ENCODE measurements at regions not wholly inside any gene's neighbourhood (a gene's known extent, or its start where the extent isn't known, plus 50 kb on each side); places are given as distances from the start of the nearest gene placed in this dataset.

GRCh38 chr9:19689328-19690101 is 99.3 kb downstream of the SLC24A2 start:
- WGBS: 89% methylated on average over 4 of the region's 4 CpGs
- no peak overlapping the region for H3K27ac ChIP-seq (ENCODE audit: low read depth, low read length)
- no peaks in the 10 kb centered on the region for H3K27me3 ChIP-seq (ENCODE audit: insufficient read depth, low read length)
- H3K4me3 ChIP-seq (ENCODE audit: low read length): no peak overlapping the region
- no peaks in the 10 kb centered on the region for H3K36me3 ChIP-seq (ENCODE audit: insufficient read depth, low read length)
- peaks cover 10% of the 10 kb centered on the region; the same call in 1 of the 2 replicates for H3K9me3 ChIP-seq (ENCODE audit: insufficient read depth, low read depth, low read length)
- H3K9ac ChIP-seq (ENCODE audit: low read depth, low read length): no peak overlapping the region
- no peaks in the 10 kb centered on the region for H3K4me1 ChIP-seq (ENCODE audit: insufficient read depth, low read length)

- Histone ChIP-seq H3K9ac (ENCODE audit: low read depth, low read length) (no peak overlapping the region), H3K27ac (ENCODE audit: low read depth, low read length) (no peak overlapping the region), H3K9me3 (ENCODE audit: insufficient read depth, low read depth, low read length) (peaks cover 10% of the 10 kb centered on the region; the same call in 1 of the 2 replicates), H3K4me3 (ENCODE audit: low read length) (no peak overlapping the region), H3K4me1 (ENCODE audit: insufficient read depth, low read length) (peaks cover 9% of the 10 kb centered on the region; the same call in 1 of the 2 replicates), H3K36me3 (ENCODE audit: insufficient read depth, low read length) (no peaks in the 10 kb centered on the region), H3K27me3 (ENCODE audit: insufficient read depth, low read length) (no peaks in the 10 kb centered on the region)
- 45% methylated on average over 2 of the region's 2 CpGs for WGBS
Measured at GRCh38 chr9:19683715-19684114, 105.1 kb downstream of the SLC24A2 start.

GRCh38 chr9:19682397-19682796 is 106.4 kb downstream of the SLC24A2 start:
- Histone ChIP-seq H3K9ac (ENCODE audit: low read depth, low read length) (no peak overlapping the region), H3K4me3 (ENCODE audit: low read length) (no peak overlapping the region), H3K4me1 (ENCODE audit: insufficient read depth, low read length) (peaks cover 9% of the 10 kb centered on the region; the same call in 1 of the 2 replicates), H3K27me3 (ENCODE audit: insufficient read depth, low read length) (no peaks in the 10 kb centered on the region), H3K27ac (ENCODE audit: low read depth, low read length) (no peak overlapping the region), H3K36me3 (ENCODE audit: insufficient read depth, low read length) (no peaks in the 10 kb centered on the region), H3K9me3 (ENCODE audit: insufficient read depth, low read depth, low read length) (peaks cover 10% of the 10 kb centered on the region; the same call in 1 of the 2 replicates)
- WGBS: 100% methylated on average over 1 of the region's 2 CpGs

- Histone ChIP-seq H3K9me3 (ENCODE audit: insufficient read depth, low read depth, low read length) (peaks cover 10% of the 10 kb centered on the region; the same call in 1 of the 2 replicates), H3K27me3 (ENCODE audit: insufficient read depth, low read length) (no peaks in the 10 kb centered on the region), H3K36me3 (ENCODE audit: insufficient read depth, low read length) (no peaks in the 10 kb centered on the region), H3K4me3 (ENCODE audit: low read length) (no peak overlapping the region), H3K9ac (ENCODE audit: low read depth, low read length) (no peak overlapping the region), H3K27ac (ENCODE audit: low read depth, low read length) (no peak overlapping the region), H3K4me1 (ENCODE audit: insufficient read depth, low read length) (peaks cover 9% of the 10 kb centered on the region; the same call in 1 of the 2 replicates)
- WGBS: 94% methylated on average over 3 of the region's 3 CpGs
Measured at GRCh38 chr9:19681846-19682245, 107.0 kb downstream of the SLC24A2 start.

- Histone ChIP-seq H3K9me3 (ENCODE audit: insufficient read depth, low read depth, low read length) (no peaks in the 10 kb centered on the region), H3K9ac (ENCODE audit: low read depth, low read length) (no peak overlapping the region), H3K4me3 (ENCODE audit: low read length) (no peak overlapping the region), H3K27me3 (ENCODE audit: insufficient read depth, low read length) (no peaks in the 10 kb centered on the region), H3K4me1 (ENCODE audit: insufficient read depth, low read length) (no peaks in the 10 kb centered on the region; the same call in 1 of the 2 replicates), H3K36me3 (ENCODE audit: insufficient read depth, low read length) (no peaks in the 10 kb centered on the region), H3K27ac (ENCODE audit: low read depth, low read length) (no peak overlapping the region)
- WGBS: 84% methylated on average over 5 of the region's 5 CpGs
Measured at GRCh38 chr9:19677924-19678323, 110.9 kb downstream of the SLC24A2 start.

- 96% methylated on average over 9 of the region's 9 CpGs for WGBS
Measured at GRCh38 chr9:19675492-19675891, 113.3 kb downstream of the SLC24A2 start.

GRCh38 chr9:19666575-19666974 is 122.3 kb downstream of the SLC24A2 start:
- H3K9me3 ChIP-seq (ENCODE audit: insufficient read depth, low read depth, low read length): no peaks in the 10 kb centered on the region
- H3K27ac ChIP-seq (ENCODE audit: low read depth, low read length): no peak overlapping the region
- H3K36me3 ChIP-seq (ENCODE audit: insufficient read depth, low read length): no peaks in the 10 kb centered on the region
- no peak overlapping the region for H3K9ac ChIP-seq (ENCODE audit: low read depth, low read length)
- no peaks in the 10 kb centered on the region for H3K27me3 ChIP-seq (ENCODE audit: insufficient read depth, low read length)
- H3K4me3 ChIP-seq (ENCODE audit: low read length): no peak overlapping the region
- H3K4me1 ChIP-seq (ENCODE audit: insufficient read depth, low read length): no peaks in the 10 kb centered on the region

More at GRCh38 chr9:19675492-19675891, 113.3 kb downstream of the SLC24A2 start:
- Histone ChIP-seq H3K36me3 (ENCODE audit: insufficient read depth, low read length) (no peaks in the 10 kb centered on the region), H3K9me3 (ENCODE audit: insufficient read depth, low read depth, low read length) (no peaks in the 10 kb centered on the region), H3K4me3 (ENCODE audit: low read length) (no peak overlapping the region), H3K27me3 (ENCODE audit: insufficient read depth, low read length) (no peaks in the 10 kb centered on the region), H3K4me1 (ENCODE audit: insufficient read depth, low read length) (no peaks in the 10 kb centered on the region), H3K9ac (ENCODE audit: low read depth, low read length) (no peak overlapping the region), H3K27ac (ENCODE audit: low read depth, low read length) (no peak overlapping the region)

GRCh38 chr9:19665146-19665863 is 123.5 kb downstream of the SLC24A2 start:
- H3K9ac ChIP-seq (ENCODE audit: low read depth, low read length): no peak overlapping the region
- H3K27ac ChIP-seq (ENCODE audit: low read depth, low read length): no peak overlapping the region
- H3K4me1 ChIP-seq (ENCODE audit: insufficient read depth, low read length): no peaks in the 10 kb centered on the region
- no peaks in the 10 kb centered on the region for H3K9me3 ChIP-seq (ENCODE audit: insufficient read depth, low read depth, low read length)
- H3K4me3 ChIP-seq (ENCODE audit: low read length): no peak overlapping the region
- no peaks in the 10 kb centered on the region for H3K27me3 ChIP-seq (ENCODE audit: insufficient read depth, low read length)
- WGBS: 95% methylated on average over 7 of the region's 9 CpGs
- H3K36me3 ChIP-seq (ENCODE audit: insufficient read depth, low read length): no peaks in the 10 kb centered on the region

- H3K4me3 ChIP-seq (ENCODE audit: low read length): no peak overlapping the region
- H3K36me3 ChIP-seq (ENCODE audit: insufficient read depth, low read length): no peaks in the 10 kb centered on the region
- H3K27me3 ChIP-seq (ENCODE audit: insufficient read depth, low read length): no peaks in the 10 kb centered on the region
- H3K27ac ChIP-seq (ENCODE audit: low read depth, low read length): no peak overlapping the region
- no peak overlapping the region for H3K9ac ChIP-seq (ENCODE audit: low read depth, low read length)
- H3K4me1 ChIP-seq (ENCODE audit: insufficient read depth, low read length): no peaks in the 10 kb centered on the region
- WGBS: 84% methylated on average over 3 of the region's 3 CpGs
- no peaks in the 10 kb centered on the region for H3K9me3 ChIP-seq (ENCODE audit: insufficient read depth, low read depth, low read length)
Measured at GRCh38 chr9:19663570-19663969, 125.3 kb downstream of the SLC24A2 start.

- Histone ChIP-seq H3K9ac (ENCODE audit: low read depth, low read length) (no peak overlapping the region), H3K27me3 (ENCODE audit: insufficient read depth, low read length) (no peaks in the 10 kb centered on the region), H3K27ac (ENCODE audit: low read depth, low read length) (no peak overlapping the region), H3K4me1 (ENCODE audit: insufficient read depth, low read length) (no peaks in the 10 kb centered on the region), H3K36me3 (ENCODE audit: insufficient read depth, low read length) (no peaks in the 10 kb centered on the region), H3K9me3 (ENCODE audit: insufficient read depth, low read depth, low read length) (no peaks in the 10 kb centered on the region), H3K4me3 (ENCODE audit: low read length) (no peak overlapping the region)
- 98% methylated on average over 6 of the region's 6 CpGs for WGBS
Measured at GRCh38 chr9:19662213-19662612, 126.6 kb downstream of the SLC24A2 start.

- peaks cover 8% of the 10 kb centered on the region; the same call in 1 of the 2 replicates for H3K4me1 ChIP-seq (ENCODE audit: insufficient read depth, low read length)
- no peaks in the 10 kb centered on the region for H3K36me3 ChIP-seq (ENCODE audit: insufficient read depth, low read length)
- no peak overlapping the region for H3K9ac ChIP-seq (ENCODE audit: low read depth, low read length)
- 86% methylated on average over 6 of the region's 6 CpGs for WGBS
- no peaks in the 10 kb centered on the region for H3K9me3 ChIP-seq (ENCODE audit: insufficient read depth, low read depth, low read length)
- H3K27me3 ChIP-seq (ENCODE audit: insufficient read depth, low read length): no peaks in the 10 kb centered on the region
- no peak overlapping the region for H3K27ac ChIP-seq (ENCODE audit: low read depth, low read length)
- no peak overlapping the region for H3K4me3 ChIP-seq (ENCODE audit: low read length)
Measured at GRCh38 chr9:19660019-19660418, 128.8 kb downstream of the SLC24A2 start.

All from HUES64 (cell line).